Common myeloid progenitor, CD34-positive (primary cell): ENCODE measurements at regions not wholly inside any gene's neighbourhood (a gene's known extent, or its start where the extent isn't known, plus 50 kb on each side); places are given as distances from the start of the nearest gene placed in this dataset.
"Not testable (repeated sequence)": the region's sequence is repeated elsewhere in the genome, so short reads cannot be mapped to it uniquely, and the experiment has no call there.

Experiments
- CTCF ChIA-PET: fragments of 350-600 bp; sonication (Branson Sonifier 250); formaldehyde crosslinking; loops from one replicate; lab custom pipeline; 2021; ENCODE audit warnings: antibody characterized with exemption; lab: Charles Lee
- POLR2A ChIA-PET: fragments of 350-600 bp; sonication (Branson Sonifier 250); formaldehyde crosslinking; loops from one replicate; lab custom pipeline; 2021; ENCODE audit warnings: antibody characterized with exemption; lab: Charles Lee
- DNase-seq, 3 donors: peaks; one replicate each; pipeline versions ENCODE4 v3.0.0 to v3.0.0-alpha.2; 2013
- H3K27ac ChIP-seq, 2 experiments: 1 replicate in 1 of 2; 2 replicates in 1 of 2; pipeline ENCODE4 v1.7.0; 2013; ENCODE audit warnings: inconsistent platforms in 2 of 2, low read length in 2 of 2, mild to moderate bottlenecking in 2 of 2, low read depth in 1 of 2, moderate library complexity in 1 of 2; ENCODE audit not compliant: severe bottlenecking in 2 of 2, insufficient read depth in 1 of 2, poor library complexity in 1 of 2
- H3K27me3 ChIP-seq, 5 experiments: replicated peaks in 2 of 5; 1 replicate in 3 of 5; 2 replicates in 2 of 5; pipeline versions ENCODE4 v1.6.1 to v1.7.0; 2013; ENCODE audit warnings: low read length in 4 of 5, mild to moderate bottlenecking in 2 of 5, moderate library complexity in 2 of 5, inconsistent platforms in 1 of 5; ENCODE audit not compliant: insufficient read depth in 5 of 5, control insufficient read depth in 4 of 5
- H3K36me3 ChIP-seq, 4 experiments: 1 replicate in 2 of 4; 2 replicates in 2 of 4; pipeline versions ENCODE4 v1.6.1 to v1.7.0; 2013; ENCODE audit warnings: low read length in 3 of 4, control low read depth in 1 of 4, mild to moderate bottlenecking in 1 of 4; ENCODE audit not compliant: control insufficient read depth in 4 of 4, insufficient read depth in 4 of 4
- H3K4me1 ChIP-seq, 4 experiments: 1 replicate in 3 of 4; 2 replicates in 1 of 4; pipeline versions ENCODE4 v1.6.1 to v1.7.1; 2013; ENCODE audit warnings: low read length in 3 of 4, mild to moderate bottlenecking in 3 of 4, control low read depth in 1 of 4, inconsistent platforms in 1 of 4, moderate library complexity in 1 of 4; ENCODE audit not compliant: control insufficient read depth in 4 of 4, insufficient read depth in 4 of 4; ENCODE audit errors: control extremely low read depth in 1 of 4
- H3K4me3 ChIP-seq, 7 experiments: 1 replicate in 4 of 7; 2 replicates in 3 of 7; pipeline versions ENCODE4 v1.5.1 to v1.7.0; 2013; ENCODE audit warnings: mild to moderate bottlenecking in 7 of 7, low read length in 6 of 7, moderate library complexity in 6 of 7, inconsistent platforms in 2 of 7, low read depth in 2 of 7, control low read depth in 1 of 7; ENCODE audit not compliant: insufficient read depth in 4 of 7, control insufficient read depth in 1 of 7; ENCODE audit errors: extremely low read depth in 1 of 7
- H3K9me3 ChIP-seq, 5 experiments: 1 replicate in 4 of 5; 2 replicates in 1 of 5; pipeline versions ENCODE4 v1.6.1 to v1.7.1; 2013; ENCODE audit warnings: low read length in 4 of 5, mild to moderate bottlenecking in 2 of 5, inconsistent platforms in 1 of 5, low read depth in 1 of 5, moderate library complexity in 1 of 5; ENCODE audit not compliant: control insufficient read depth in 4 of 5, insufficient read depth in 2 of 5; ENCODE audit errors: control extremely low read depth in 1 of 5
- WGBS: methylation state at CpG from one replicate; pipeline ENCODE4 v1.1.5; 2013; ENCODE audit not compliant: insufficient coverage; 5-methylcytosine and 5-hydroxymethylcytosine counted together

- Histone ChIP-seq H3K27me3 (no peaks in the 10 kb centered on the region), H3K9me3 (peaks cover 0 to 6% (median 4%) of the 10 kb centered on the region in 5 experiments), H3K4me3 (no peak overlapping the region), H3K36me3 (no peaks in the 10 kb centered on the region), H3K4me1 (no peaks in the 10 kb centered on the region), H3K27ac (no peak overlapping the region)
- POLR2A ChIA-PET: no interaction called here
- 100% methylated on average over 1 of the region's 2 CpGs for WGBS
- CTCF ChIA-PET: interaction anchor here (1.8 kb wide), 1 partner anchor 202 kb away, joined by 4 read pairs; no protein-coding TSS in a partner anchor
- DNase-seq: no peak
These were observed 197.5 kb downstream of the NPR3 start for GRCh38 chr5:32908641-32909040.

- WGBS: 93% methylated on average over 5 of the region's 5 CpGs
- ChIA-PET CTCF (interaction anchor here (1.0 to 1.8 kb wide), 2 partner anchors 8 to 203 kb away, joined by 3 to 4 read pairs; no protein-coding TSS in a partner anchor), POLR2A (no interaction called here)
- Histone ChIP-seq H3K4me1 (no peaks in the 10 kb centered on the region), H3K9me3 (peaks cover 0 to 6% (median 4%) of the 10 kb centered on the region in 5 experiments), H3K36me3 (no peaks in the 10 kb centered on the region), H3K27me3 (no peaks in the 10 kb centered on the region), H3K4me3 (no peak overlapping the region), H3K27ac (no peak overlapping the region)
- no peak for DNase-seq
These were observed 198.1 kb downstream of the NPR3 start for GRCh38 chr5:32909207-32909606.

DNA sequence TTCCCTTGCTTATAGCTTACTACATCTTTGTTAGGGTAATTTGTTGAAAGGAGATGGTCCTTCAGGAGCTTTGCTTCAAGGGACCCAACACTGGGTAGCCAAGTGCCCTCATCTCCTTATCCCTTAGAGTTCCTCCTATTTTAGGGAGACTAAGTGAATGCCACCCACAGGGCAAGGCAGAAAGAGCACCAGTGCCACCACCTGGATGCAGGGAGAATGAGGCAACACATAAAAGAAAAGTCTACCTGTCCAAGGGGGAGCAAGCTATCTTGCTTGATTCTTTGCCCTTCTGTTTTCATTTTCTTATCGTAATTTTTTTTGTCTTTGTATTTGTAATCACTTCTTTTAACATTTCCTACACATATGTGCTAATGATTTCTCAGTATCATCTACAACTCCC, 205.5 kb downstream of the NPR3 start:
- Histone ChIP-seq H3K27me3 (no peaks in the 10 kb centered on the region), H3K4me3 (no peak overlapping the region), H3K4me1 (no peaks in the 10 kb centered on the region), H3K27ac (no peak overlapping the region), H3K9me3 (no peaks in the 10 kb centered on the region), H3K36me3 (no peaks in the 10 kb centered on the region)
- WGBS: no CpG with 5 or more reads among the region's 1 CpG
- DNase-seq: peak; percentile 49 to 64 (median 55)
- POLR2A ChIA-PET: no interaction called here
- CTCF ChIA-PET: interaction anchor here (0.8 to 1.9 kb wide), 10 partner anchors 13 to 505 kb away, joined by 3 to 9 read pairs (median 3); no protein-coding TSS in a partner anchor

DNA sequence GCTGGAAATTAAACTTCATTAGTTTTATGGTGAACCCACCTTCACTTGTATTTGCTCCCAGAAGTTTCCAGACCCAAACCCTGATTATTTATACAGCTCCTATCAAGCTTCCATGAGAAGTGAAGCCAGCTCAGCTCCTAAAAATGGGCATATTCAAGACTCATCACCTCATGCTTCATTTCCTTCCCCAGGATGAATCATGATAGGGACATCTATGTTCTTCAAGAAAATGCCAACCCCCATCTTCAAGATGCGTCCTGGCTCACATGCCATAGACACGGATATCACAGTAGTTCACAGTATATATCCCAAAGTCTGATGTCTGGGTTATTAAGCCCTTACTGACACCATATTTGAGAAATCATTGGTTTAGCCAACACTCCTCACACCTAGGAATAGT, 217.6 kb downstream of the NPR3 start:
- H3K27ac ChIP-seq: no peak overlapping the region
- CTCF ChIA-PET: no interaction called here

DNA sequence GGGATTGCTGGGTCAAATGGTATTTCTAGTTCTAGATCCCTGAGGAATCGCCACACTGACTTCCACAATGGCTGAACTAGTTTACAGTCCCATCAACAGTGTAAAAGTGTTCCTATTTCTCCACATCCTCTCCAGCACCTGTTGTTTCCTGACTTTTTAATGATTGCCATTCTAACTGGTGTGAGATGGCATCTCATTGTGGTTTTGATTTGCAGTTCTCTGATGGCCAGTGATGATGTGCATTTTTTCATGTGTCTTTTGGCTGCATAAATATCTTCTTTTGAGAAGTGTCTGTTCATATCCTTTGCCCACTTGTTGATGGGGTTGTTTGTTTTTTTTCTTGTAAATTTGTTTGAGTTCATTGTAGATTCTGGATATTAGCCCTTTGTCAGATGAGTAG, 220.3 kb downstream of the NPR3 start:
- POLR2A ChIA-PET, H3K4me3 ChIP-seq, H3K27me3 ChIP-seq, H3K27ac ChIP-seq, H3K4me1 ChIP-seq, H3K36me3 ChIP-seq, DNase-seq, CTCF ChIA-PET, H3K9me3 ChIP-seq: not testable (repeated sequence)
- no CpG with 5 or more reads among the region's 1 CpG for WGBS

More for the DNA sequence above, 217.6 kb downstream of the NPR3 start:
- Histone ChIP-seq H3K4me3 (no peak overlapping the region), H3K27me3 (no peaks in the 10 kb centered on the region), H3K9me3 (peaks cover 0 to 1% (median 0%) of the 10 kb centered on the region in 5 experiments), H3K4me1 (no peaks in the 10 kb centered on the region), H3K36me3 (no peaks in the 10 kb centered on the region)
- DNase-seq: no peak
- POLR2A ChIA-PET: no interaction called here
- WGBS: 100% methylated on average over 2 of the region's 2 CpGs

GRCh38 chr5:32932241-32932935, 221.3 kb downstream of the NPR3 start:
- H3K27me3 ChIP-seq: no peaks in the 10 kb centered on the region
- DNase-seq: no peak
- no peak overlapping the region for H3K4me3 ChIP-seq
- CTCF ChIA-PET: no interaction called here
- H3K4me1 ChIP-seq: no peaks in the 10 kb centered on the region
- 92% methylated on average over 4 of the region's 4 CpGs for WGBS
- POLR2A ChIA-PET: no interaction called here
- H3K9me3 ChIP-seq: peaks cover 0 to 1% (median 0%) of the 10 kb centered on the region in 5 experiments
- no peaks in the 10 kb centered on the region for H3K36me3 ChIP-seq
- no peak overlapping the region for H3K27ac ChIP-seq

DNA sequence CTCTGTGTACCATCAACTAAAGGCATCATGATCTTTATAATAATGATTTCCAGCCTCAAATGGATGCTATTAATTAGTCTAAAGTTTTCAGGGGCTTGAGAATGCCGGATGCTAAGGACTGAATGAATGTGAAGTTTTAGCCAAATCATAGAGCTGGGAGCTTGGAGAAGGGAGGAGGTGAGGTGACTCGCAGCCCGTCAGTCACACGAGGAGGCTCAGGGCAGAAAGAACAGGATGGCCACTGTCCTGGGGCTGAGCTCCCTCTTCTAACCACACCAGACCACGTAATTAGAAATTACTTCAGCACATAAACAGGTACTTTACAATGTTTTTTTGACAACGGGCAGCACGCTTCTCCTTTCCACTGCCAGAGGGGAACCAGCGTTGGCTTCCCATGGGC, 222.6 kb downstream of the NPR3 start:
- ChIA-PET POLR2A (interaction anchor here (0.8 kb wide), 1 partner anchor 402 kb away, joined by 3 read pairs; no protein-coding TSS in a partner anchor), CTCF (no interaction called here)
- Histone ChIP-seq H3K27ac (no peak overlapping the region), H3K9me3 (peaks cover 0 to 1% (median 0%) of the 10 kb centered on the region in 5 experiments), H3K36me3 (no peaks in the 10 kb centered on the region), H3K27me3 (no peaks in the 10 kb centered on the region), H3K4me3 (no peak overlapping the region), H3K4me1 (no peaks in the 10 kb centered on the region)
- 99% methylated on average over 8 of the region's 8 CpGs for WGBS
- DNase-seq: no peak
